Smooth muscle cell (in vitro differentiated cells): ENCODE measurements at regions not wholly inside any gene's neighbourhood (a gene's known extent, or its start where the extent isn't known, plus 50 kb on each side); places are given as distances from the start of the nearest gene placed in this dataset.
A peak's percentile ranks its signal among the peaks of the same experiment; 100 is the strongest.

Source experiments
- DNase-seq: peaks from one replicate; lab custom pipeline; 2025; ENCODE audit not compliant: unreplicated experiment; lab: John Stamatoyannopoulos, UW
- H2AFZ ChIP-seq: fragments of 200-600 bp; sonication (generic); 2 replicates; pipeline ENCODE4 v1.6.0; 2016; ENCODE audit warnings: antibody characterized with exemption, low read depth, mild to moderate bottlenecking
- H3F3A ChIP-seq: fragments of 200-600 bp; sonication (generic); 2 replicates; pipeline ENCODE4 v1.6.0; 2017; ENCODE audit warnings: antibody characterized with exemption, low read depth
- H3K27ac ChIP-seq: fragments of 200-600 bp; sonication (generic); 2 replicates; pipeline ENCODE4 v1.5.1; 2016; ENCODE audit warnings: low read depth, mild to moderate bottlenecking
- H3K27me3 ChIP-seq: fragments of 200-600 bp; sonication (generic); 2 replicates; pipeline ENCODE4 v1.6.1; 2016; ENCODE audit warnings: low read depth, mild to moderate bottlenecking
- H3K36me3 ChIP-seq: fragments of 200-600 bp; sonication (generic); 2 replicates; pipeline ENCODE4 v1.5.1; 2016; ENCODE audit warnings: low read depth
- H3K4me1 ChIP-seq: fragments of 200-600 bp; sonication (generic); 2 replicates; pipeline ENCODE4 v1.5.1; 2016; ENCODE audit warnings: low read depth
- H3K4me2 ChIP-seq: fragments of 200-600 bp; sonication (generic); 2 replicates; pipeline ENCODE4 v1.6.0; 2016; ENCODE audit warnings: mild to moderate bottlenecking
- H3K4me3 ChIP-seq: fragments of 200-600 bp; sonication (generic); 2 replicates; pipeline ENCODE4 v1.5.1; 2016; ENCODE audit warnings: mild to moderate bottlenecking
- H3K79me2 ChIP-seq: fragments of 200-600 bp; sonication (generic); 2 replicates; pipeline ENCODE4 v1.6.0; 2016; ENCODE audit warnings: low read depth, mild to moderate bottlenecking
- H3K9ac ChIP-seq: fragments of 200-600 bp; sonication (generic); 2 replicates; pipeline ENCODE4 v1.6.0; 2016; ENCODE audit warnings: low read depth
- H3K9me3 ChIP-seq: fragments of 200-600 bp; sonication (generic); replicated peaks from 2 replicates; pipeline ENCODE4 v1.5.1; 2016; ENCODE audit warnings: low read depth
- H4K20me1 ChIP-seq: fragments of 200-600 bp; sonication (generic); 2 replicates; pipeline ENCODE4 v1.6.0; 2016; ENCODE audit warnings: low read depth
- CTCF ChIP-seq: fragments of 200-600 bp; sonication (generic); IDR thresholded peaks from 2 replicates; pipeline ENCODE4 v1.5.1; 2017; ENCODE audit warnings: borderline replicate concordance, mild to moderate bottlenecking, antibody characterized with exemption; ENCODE audit not compliant: insufficient read depth, poor library complexity, severe bottlenecking
- WGBS: methylation state at CpG from one replicate; pipeline ENCODE4 v1.1.7; 2016; ENCODE audit warnings: low lambda C conversion rate; 5-methylcytosine and 5-hydroxymethylcytosine counted together

- H3K36me3 ChIP-seq, result no peaks in the 10 kb centered on the region
- H3K27ac ChIP-seq, result no peak overlapping the region
- 30% methylated on average over 5 of the region's 5 CpGs for WGBS
- DNase-seq, result no peak
- H3K9me3 ChIP-seq, result no peaks in the 10 kb centered on the region
- no peak overlapping the region for H3K4me3 ChIP-seq
- H2AFZ ChIP-seq, result no peak overlapping the region
- no peaks in the 10 kb centered on the region for H3K79me2 ChIP-seq
- H3K4me1 ChIP-seq, result no peaks in the 10 kb centered on the region
- no peak overlapping the region for H3K4me2 ChIP-seq
- H3K27me3 ChIP-seq, result no peaks in the 10 kb centered on the region
- H3F3A ChIP-seq, result no peaks in the 10 kb centered on the region
- H4K20me1 ChIP-seq, result no peaks in the 10 kb centered on the region
- peak; percentile 46 for TF ChIP-seq CTCF
- no peak overlapping the region for H3K9ac ChIP-seq
Observed at GRCh38 chr7:47100817-47101435, 481.0 kb downstream of the TNS3 start.

GRCh38 chr7:47100148-47100816, 481.6 kb downstream of the TNS3 start:
- Histone ChIP-seq H3K9ac (no peak overlapping the region), H3K9me3 (no peaks in the 10 kb centered on the region), H4K20me1 (no peaks in the 10 kb centered on the region), H3K79me2 (no peaks in the 10 kb centered on the region), H3F3A (no peaks in the 10 kb centered on the region), H3K4me1 (no peaks in the 10 kb centered on the region), H3K4me2 (no peak overlapping the region), H3K27ac (no peak overlapping the region), H3K36me3 (no peaks in the 10 kb centered on the region), H3K27me3 (no peaks in the 10 kb centered on the region), H3K4me3 (no peak overlapping the region), H2AFZ (no peak overlapping the region)
- DNase-seq, result no peak
- WGBS, result 83% methylated on average over 5 of the region's 5 CpGs
- TF ChIP-seq CTCF, result no peak

- H3K36me3 ChIP-seq, result no peaks in the 10 kb centered on the region
- no peaks in the 10 kb centered on the region for H4K20me1 ChIP-seq
- H3K9ac ChIP-seq, result no peak overlapping the region
Observed at GRCh38 chr7:47097431-47097830, 484.5 kb downstream of the TNS3 start.

More at GRCh38 chr7:47097431-47097830, 484.5 kb downstream of the TNS3 start:
- Histone ChIP-seq H2AFZ (no peak overlapping the region), H3K27me3 (no peaks in the 10 kb centered on the region), H3K4me1 (no peaks in the 10 kb centered on the region), H3K4me2 (no peak overlapping the region), H3K4me3 (no peak overlapping the region), H3K27ac (no peak overlapping the region), H3F3A (no peaks in the 10 kb centered on the region), H3K9me3 (no peaks in the 10 kb centered on the region), H3K79me2 (no peaks in the 10 kb centered on the region)
- 99% methylated on average over 2 of the region's 2 CpGs for WGBS
- DNase-seq, result no peak
- TF ChIP-seq CTCF, result no peak
